ENCODE measurements at regions not wholly inside any gene's neighbourhood (a gene's known extent, or its start where the extent isn't known, plus 50 kb on each side); places are given as distances from the start of the nearest gene placed in this dataset.
A peak's percentile ranks its signal among the peaks of the same experiment; 100 is the strongest.
"Not testable (repeated sequence)": the region's sequence is repeated elsewhere in the genome, so short reads cannot be mapped to it uniquely, and the experiment has no call there.

DNA sequence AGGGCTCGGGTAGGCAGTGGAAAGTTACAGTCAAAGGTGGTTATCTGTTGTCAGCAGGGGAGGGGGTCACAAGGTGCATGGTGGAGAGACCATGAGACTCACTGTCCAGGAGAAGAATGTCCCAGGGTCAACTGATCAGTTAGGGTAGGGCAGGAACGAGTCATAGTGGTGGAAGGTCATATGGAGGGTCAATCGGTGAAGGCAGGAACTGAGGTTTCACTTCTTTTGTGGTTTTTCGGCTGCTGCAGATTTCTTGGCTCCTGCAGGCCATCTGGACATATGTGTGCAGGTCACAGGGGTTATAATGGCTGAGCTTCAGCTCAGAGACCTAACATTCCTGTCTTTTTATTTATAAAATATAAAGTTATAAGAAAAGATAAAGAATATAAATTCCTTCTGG lies 506.2 kb upstream of the ROBO2 start:
- not testable (repeated sequence) for DNase-seq

DNA sequence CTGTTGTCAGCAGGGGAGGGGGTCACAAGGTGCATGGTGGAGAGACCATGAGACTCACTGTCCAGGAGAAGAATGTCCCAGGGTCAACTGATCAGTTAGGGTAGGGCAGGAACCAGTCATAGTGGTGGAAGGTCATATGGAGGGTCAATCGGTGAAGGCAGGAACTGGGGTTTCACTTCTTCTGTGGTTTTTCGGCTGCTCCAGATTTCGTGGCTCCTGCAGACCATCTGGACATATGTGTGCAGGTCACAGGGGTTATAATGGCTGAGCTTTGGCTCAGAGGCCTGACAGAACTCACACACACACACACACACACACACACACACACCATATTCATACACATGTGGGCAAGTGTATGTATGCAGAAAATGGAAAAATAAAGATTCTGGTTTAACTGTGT lies 502.0 kb upstream of the ROBO2 start:
- DNase-seq = not testable (repeated sequence)

DNA sequence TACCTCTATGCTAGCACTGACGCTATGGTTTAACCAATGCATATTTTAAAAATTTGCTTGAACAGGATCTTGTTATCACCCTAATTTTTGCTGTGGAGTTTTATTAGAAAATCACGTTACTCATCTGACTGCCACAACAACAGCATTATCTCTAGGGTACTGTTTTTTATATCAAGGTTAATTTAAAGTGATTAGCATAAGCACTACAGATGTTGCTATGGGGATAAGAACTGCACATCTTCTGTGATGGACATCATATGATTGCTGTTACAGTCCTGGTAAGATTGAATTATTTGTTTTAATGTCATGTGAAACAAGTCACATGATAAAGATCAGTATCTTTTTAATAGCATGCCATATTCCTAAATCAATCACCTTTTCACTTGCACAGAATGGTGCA lies 492.2 kb upstream of the ROBO2 start:
- no peak for DNase-seq

DNA sequence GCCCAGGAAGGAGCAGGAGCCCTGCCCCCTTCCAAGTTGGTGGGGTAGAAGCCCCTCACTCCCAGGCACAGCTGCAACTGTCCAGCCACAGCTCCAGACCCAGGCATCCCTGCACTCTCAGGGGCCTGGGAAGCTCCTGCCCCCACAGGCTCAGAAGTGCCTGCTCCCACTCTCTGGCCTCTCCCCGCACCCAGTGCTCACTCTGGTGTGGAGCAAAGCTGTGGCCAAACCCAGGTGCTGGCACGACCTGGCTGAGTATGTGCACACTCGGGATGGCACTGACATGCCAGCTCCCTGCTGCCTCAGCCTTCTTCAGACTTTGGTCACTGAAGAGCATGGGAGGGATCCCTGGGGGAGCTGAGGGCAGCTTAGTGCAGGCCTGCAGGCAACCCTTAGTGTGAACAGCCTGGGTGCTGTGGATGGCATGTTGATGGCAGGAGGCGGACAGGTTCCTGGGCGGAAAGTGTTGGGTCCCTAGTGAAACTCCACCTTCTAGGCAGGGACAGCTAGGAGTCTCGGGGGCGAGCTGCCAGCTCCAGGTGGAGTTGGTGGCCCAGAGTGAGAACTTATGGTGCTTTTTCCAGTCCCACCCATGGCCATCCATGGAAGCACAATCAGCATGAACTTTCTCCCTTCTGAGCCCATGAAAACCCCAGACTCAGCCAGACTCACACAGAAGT lies 489.2 kb upstream of the ROBO2 start:
- no peak for DNase-seq

DNA sequence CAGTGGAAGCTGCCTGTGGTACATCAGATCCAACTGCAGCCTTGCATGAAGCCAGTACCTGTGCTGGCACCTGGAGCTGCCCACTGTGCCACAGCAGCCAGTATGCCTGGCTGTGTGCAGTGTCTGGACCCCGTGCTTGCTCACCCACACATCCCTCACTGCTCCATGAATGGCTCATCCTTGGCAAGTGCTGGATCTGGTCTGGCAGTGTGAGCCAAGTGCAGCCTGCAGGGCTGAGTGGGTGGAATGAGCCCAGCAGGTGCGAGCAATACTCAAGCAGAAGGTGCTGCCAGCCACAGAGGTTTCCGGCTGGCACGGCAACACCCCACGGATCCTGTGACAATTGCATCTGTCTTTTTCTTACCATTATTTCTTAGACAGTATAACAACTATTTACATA lies 488.2 kb upstream of the ROBO2 start:
- DNase-seq = no peak

DNA sequence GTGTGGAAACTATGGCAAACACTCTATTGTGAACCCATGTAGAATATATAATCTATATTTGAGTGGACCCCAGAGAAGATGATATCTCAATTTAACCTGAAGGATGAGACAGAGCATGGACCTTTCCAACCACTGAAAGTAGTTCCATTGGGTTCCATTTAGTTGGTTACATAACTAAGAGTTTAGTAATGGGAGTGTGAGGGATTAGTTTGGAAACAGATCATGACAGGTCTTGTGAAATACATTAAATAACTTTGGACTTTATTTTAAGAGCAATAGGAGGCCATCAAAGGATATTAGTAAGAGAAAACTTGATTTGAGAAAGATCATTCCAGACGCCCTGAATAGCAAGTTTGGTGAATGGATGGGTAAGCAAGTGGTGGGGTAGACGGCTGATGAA lies 487.2 kb upstream of the ROBO2 start:
- DNase-seq = peak; percentile 27

DNA sequence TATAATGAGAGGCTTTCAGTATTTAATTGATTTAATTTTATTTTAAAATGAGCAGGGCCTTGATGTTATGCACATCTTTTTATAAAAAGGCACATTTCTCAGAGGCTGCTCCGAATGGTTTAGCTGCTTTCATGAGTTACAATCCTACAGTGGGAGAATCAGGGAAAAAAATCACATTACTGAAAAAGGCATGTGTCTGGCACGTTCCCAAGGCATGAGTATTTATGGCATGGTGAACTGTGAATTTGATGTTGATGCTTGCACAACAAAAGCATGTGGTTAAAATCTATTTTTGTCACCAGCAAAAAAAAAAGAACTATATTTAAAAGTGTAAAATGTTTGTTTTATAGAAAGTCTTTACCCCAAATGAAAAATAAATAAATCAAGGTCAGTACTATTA lies 485.2 kb upstream of the ROBO2 start:
- DNase-seq = peak; percentile 89

DNA sequence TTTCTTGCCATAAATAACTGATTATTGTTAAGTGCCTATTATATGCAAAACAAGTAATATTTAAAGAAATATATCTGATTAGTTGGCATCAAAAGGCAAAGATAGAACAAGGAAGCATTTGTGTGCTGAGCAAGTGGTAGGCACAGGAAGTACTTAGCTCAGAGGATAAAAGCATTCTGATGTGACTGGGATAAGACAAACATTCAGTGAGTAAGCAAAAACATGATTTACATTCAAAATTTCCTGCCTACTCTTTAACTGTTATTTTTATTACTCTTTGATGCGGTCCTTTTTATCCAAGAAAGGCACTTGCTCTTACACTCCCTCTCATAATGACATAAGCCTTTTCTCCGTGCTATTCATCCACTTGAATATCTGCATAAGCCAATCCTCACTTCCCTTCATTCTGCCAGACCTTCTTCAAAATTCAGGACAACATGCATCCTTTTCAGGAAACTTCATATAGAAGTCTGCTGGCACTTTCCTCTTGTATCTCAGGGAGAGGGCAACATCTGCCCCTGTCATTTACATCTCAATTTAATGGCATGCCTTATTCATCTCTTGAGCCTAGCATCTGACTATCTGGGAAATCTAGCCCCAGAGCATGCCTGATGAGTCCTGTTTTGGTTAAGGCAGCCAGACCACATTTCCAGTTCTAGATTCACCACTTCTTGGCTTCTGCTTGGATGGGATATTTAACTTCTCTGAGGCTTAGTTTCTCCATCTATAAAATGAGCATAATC lies 478.2 kb upstream of the ROBO2 start:
- DNase-seq = no peak

DNA sequence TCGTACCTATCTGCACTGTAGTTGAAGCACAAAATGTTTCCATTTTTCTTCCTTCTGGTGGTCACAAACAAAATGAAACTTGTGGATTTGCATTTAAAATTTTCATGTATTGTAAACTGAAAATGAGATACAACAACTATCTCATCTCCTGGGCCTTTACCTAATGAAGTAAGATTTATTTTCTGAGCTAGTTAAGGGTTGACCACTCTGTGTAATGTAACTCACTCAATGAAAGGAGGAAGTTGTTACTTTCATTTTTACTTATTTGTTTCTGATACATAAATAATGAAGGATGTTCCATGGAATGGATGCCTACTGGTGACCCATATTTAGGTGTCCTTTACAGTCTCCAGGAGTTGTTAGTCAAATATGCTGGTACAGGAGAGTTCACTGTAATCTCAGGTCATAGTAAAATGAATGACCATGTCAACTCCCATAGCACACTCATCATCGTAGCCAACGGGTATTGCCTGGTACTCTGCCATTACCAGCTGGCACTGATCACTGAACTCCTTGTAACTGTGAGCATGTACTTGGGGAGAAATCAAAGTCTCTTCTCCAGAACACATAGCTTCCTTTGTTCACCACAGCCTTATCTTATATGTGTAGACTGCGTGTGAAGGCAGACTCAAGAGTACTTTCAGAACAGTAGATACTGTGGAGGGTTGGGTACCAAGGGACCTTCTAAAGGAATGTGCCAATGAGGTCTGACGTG lies 474.2 kb upstream of the ROBO2 start:
- no peak for DNase-seq

DNA sequence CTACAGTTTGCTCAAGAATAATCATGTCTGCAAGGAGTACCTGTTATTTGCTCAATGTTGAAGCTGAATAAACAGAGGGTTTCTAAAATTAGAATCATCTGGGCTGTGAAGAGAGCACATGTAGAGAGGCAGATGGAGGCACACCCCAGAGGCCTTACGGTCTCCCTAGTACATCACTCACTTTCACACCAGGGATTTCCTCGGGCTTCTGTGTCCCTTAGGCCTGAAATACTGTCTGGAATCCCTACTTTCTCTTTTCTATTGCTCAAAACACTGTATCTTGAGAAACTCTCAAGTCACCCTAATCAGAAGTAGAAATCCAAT lies 473.7 kb upstream of the ROBO2 start:
- DNase-seq = no peak

DNA sequence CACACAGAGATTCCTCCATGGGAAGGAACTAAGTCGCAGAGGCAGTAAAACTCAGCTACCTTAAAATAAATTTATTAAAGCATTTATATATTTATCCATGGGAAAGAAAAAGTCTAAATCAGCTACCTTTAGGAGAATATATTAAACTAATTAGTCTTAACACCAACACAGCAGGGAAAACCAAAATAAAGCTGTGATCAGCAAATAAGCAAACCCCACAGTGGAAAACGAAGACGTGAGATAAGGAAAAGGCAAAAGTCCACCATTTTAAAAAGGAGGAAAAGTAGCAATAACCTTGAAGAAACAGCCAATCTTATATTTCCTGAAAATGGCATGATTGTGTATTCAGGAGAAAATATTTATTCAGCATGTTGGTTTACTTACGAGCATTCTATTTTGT lies 473.0 kb upstream of the ROBO2 start:
- no peak for DNase-seq

DNA sequence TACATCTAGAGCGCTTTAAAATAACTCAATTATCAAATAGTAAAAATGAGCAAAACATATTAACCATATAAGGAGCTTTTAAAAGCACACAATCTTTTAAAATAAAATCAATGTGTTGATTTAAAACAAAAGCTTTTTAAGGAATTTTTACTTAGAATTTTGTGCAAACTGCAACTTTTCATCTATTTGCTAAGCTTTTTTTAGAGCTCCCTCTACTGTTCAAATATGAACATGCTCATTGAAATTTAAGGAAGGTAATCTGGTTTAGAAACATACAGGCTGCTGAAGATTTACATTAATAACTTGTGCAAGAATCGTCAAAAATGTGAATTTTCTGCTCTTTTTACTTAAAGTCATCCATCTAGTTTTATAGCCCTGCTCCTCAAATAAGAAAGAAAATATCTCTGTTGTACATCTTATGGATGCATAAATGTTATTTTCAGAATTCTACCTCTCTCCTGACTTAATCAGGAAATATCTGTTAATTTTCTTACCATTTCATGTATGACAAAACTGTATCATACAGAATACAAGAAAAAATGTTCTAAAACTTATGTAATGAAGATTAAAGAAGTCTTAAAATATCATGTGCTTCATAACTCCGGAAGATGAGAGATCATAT lies 469.4 kb upstream of the ROBO2 start:
- peak; percentile 37 for DNase-seq

DNA sequence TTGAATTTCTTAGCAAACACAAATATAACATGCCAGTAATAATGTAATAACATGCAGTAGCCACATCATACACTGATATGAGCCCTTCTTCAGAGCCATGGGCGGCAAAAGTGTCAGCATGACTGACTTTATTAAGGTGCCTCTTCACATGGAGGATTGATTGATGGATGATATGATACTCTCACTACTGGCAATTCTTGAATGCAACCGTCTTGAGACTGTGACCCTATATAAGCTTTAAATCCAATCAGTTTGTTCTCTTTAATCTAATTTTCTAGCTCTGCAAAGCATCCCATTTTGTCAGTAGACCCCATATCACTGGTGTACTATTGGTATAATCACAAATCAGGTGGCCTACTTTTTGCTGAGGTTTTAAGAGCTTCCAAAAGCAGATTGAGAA lies 463.7 kb upstream of the ROBO2 start:
- DNase-seq = no peak

DNA sequence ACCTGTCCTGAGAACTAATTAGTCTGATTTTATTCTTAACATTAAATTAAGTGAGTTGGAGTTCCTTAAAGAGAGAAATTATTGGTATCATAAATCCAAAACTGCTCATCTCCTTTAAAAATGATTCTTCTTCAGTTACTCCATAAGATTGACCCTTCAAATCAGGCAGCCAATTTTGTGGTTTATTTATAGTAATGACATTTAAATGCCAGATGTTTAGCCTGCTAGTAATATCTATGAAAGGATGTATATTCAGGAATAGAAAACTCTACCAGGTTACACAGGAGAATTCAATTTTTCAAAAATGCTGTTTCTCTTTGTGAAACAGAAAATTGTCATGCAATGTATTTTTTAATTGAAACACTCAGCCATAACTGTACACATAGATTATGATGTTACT lies 457.8 kb upstream of the ROBO2 start:
- DNase-seq = no peak

DNA sequence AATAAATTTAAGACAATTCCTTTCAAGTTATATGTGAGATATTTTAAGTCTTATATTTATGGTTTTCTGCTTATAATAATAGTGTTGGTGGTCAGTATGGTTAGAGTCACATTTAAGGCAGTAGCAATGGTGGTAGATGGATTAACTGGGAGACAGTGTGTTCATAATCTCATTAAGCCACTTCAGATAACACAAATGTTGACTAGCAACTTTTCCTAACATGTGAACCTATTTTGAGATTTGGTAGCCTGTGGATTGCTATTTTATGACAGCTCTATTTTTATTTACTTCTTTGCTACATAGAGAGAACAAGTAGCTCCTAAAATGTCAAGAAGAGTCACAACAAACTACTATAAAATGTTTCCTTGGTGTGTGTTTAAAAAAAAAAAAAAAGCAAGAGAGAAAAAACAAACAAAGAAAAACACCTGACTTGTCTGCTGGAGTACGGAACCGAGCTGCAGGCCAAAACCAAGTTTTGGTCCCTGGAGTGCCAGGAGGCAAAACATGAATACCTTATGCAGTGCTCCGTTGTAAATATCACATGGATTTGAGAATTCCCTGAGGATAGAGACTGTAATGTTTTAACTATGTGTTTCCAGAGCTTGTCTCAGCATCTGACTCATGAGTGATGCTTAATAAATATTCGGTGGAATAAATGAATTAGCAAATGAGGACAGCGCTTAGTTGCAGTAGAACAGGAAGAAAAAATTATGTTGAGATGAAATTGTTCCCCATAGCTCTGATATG lies 457.1 kb upstream of the ROBO2 start:
- DNase-seq = peak; percentile 38

DNA sequence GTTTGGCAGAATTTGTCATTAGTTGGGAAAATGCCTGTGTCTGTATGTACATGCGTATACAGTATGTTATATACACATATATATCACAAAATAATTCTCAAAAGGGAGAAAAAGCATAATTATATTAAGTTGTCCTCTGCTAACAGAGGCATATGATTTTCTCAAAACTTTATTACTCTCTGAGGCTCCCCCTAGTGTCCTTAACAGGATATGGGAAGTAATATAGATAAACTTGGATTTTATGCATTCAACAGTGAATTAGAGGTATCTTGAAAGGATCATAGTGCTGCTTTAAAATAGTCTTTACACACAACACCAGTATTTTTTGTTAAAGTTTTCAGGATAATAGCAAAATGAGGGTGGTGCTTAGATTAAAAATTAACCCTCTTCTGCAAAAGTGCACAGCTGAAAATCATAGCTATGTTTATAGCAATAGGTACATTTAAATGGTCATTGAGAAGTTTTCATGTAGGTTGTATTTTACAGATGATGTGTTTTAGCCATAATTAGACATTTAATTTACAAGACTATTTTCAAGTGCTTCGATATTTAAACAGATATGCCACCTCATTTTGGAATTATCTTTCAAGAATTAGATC lies 454.0 kb upstream of the ROBO2 start:
- peak; percentile 36 for DNase-seq

DNA sequence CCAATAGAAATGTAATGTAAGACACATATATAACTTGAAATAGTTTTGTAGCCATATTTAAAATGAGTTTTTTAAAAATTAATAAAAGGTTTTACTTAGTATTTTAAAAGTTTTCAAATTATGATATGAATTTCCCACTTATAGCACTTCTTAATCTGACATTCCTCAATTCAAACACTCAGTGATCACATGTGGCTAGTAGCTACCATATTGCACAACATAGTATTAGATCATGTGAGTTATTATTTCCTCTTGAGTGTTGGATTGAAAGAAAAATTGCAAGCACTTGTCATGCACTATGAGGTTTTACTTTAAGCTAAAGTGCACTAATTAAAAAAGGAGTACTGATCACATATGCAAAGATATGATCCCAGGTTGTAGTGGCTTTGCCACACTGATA lies 453.4 kb upstream of the ROBO2 start:
- no peak for DNase-seq

DNA sequence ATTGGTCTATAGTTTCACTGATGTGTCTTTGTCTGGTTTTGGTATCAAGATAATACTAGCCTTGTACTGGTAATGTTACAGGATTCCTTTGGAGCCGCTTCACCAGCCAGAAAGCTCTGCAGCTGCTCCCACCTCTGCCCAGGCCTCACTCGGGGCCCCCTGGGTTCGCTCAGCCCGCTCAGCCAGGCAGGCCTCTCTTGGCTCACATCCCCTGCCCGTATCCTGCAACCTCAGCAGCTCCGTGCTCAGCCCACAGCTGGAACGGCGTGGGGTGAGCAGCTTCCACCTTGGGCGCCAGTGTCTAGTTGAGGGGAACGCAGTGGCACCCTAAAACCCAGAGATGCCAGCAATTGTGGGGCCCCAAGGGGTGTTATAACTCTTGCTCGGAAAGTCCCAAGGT lies 429.7 kb upstream of the ROBO2 start:
- DNase-seq = no peak

DNA sequence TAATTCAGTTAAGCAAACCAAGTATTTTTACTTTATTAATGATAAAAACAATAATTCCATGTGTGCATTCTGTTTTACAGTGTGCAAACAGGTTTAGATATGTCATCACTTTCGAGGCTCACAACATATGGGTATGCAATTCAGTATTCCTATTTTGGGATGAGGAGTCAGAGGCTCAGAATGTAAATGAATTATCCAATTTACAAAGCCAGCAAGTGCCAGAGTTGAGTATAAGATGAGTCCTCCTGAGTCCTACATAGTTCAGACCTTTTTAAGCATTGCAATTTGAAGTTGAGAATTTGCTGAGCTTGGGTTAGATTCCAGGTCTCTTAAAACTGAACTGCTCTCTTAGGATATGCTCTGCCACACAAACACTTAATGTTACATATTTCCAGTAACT lies 424.2 kb upstream of the ROBO2 start:
- peak; percentile 15 for DNase-seq

DNA sequence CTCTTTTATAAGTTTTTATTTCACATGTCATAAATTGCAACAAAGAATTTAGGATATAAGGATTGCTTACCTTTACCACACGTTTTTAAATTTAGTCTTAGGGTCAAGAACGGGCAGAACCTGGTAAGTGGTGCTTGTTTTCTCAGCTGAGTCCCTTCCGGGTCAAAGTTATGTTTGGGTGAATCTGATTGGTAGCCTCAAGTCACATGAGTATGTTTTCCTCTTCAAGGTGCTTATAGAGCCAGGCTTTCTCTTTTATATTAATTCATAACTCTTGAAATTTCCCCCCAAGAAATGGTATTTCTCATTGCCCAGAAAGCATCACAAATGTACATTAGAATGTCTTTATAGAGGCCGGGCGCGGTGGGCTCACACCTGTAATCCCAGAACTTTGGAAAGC lies 415.7 kb upstream of the ROBO2 start:
- DNase-seq = no peak

DNA sequence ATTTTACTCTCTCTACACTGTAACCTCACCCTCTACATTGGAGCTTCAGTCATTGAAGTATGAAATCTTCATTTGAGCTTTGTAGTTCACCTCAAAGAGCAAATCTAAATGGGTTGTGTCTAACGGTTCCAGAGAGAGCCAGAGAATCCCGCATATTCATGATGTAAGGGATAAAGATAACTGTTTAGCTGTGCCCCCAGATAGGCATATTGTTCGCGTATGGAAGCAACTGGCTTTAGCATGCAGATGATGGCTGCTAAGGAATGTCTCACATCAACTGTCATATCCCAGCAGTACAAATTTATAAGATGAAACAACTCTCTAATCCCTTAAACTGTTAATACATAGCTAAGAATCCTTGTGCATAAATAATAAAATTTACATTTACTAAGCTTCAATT lies 412.7 kb upstream of the ROBO2 start:
- DNase-seq = no peak

DNA sequence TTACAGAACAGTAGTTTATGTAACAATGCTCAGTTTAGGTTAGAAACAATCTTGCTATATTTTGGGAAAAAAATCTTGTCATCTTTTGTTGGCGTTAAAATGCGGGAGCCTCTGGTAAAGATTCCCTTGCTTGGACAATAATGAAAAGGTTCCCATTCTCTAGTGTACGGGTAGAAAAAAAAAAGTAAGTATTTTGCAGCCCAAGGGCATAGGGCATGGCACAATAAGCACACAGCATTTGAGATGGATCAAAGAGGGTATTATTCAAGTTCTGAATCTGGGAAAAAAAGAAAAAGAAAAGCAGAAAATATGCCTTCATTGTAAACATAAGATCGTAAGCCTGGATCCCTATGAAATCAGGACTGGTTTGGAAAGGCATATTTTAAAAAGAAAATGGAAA lies 408.6 kb upstream of the ROBO2 start:
- no peak for DNase-seq

All from fibroblast of skin of scalp (primary cell).